CD4-positive, alpha-beta memory T cell (primary cell): ENCODE measurements at regions not wholly inside any gene's neighbourhood (a gene's known extent, or its start where the extent isn't known, plus 50 kb on each side); places are given as distances from the start of the nearest gene placed in this dataset.

Experiments
- CTCF ChIA-PET: fragments of 350-600 bp; sonication (Branson Sonifier 250); formaldehyde crosslinking; loops from one replicate; lab custom pipeline; 2021; ENCODE audit warnings: inconsistent platforms; ENCODE audit not compliant: partially characterized antibody; lab: Charles Lee
- POLR2A ChIA-PET: fragments of 350-600 bp; sonication (Branson Sonifier 250); formaldehyde crosslinking; loops from one replicate; lab custom pipeline; 2021; ENCODE audit not compliant: partially characterized antibody; lab: Charles Lee
- DNase-seq, 5 donors: peaks; one replicate each; pipeline versions ENCODE4 v3.0.0 to v3.0.0-alpha.2; 2020 to 2022; ENCODE audit warnings: mixed read lengths in 1 of 5
- H3K27ac ChIP-seq: one replicate; pipeline ENCODE4 v1.7.0; 2013; ENCODE audit warnings: low read depth, low read length
- H3K27me3 ChIP-seq: 2 replicates; pipeline ENCODE4 v1.7.0; 2013; ENCODE audit warnings: mild to moderate bottlenecking, low read length, moderate library complexity; ENCODE audit not compliant: insufficient read depth
- H3K36me3 ChIP-seq: 2 replicates; pipeline ENCODE4 v1.7.0; 2013; ENCODE audit warnings: mild to moderate bottlenecking, low read length, moderate library complexity; ENCODE audit not compliant: insufficient read depth
- H3K4me1 ChIP-seq: 2 replicates; pipeline ENCODE4 v1.7.0; 2013; ENCODE audit warnings: mild to moderate bottlenecking, low read length, moderate library complexity; ENCODE audit not compliant: insufficient read depth
- H3K4me3 ChIP-seq, 2 donors: one replicate each; pipeline ENCODE4 v1.7.0; 2013; ENCODE audit warnings: low read length in 2 of 2, mild to moderate bottlenecking in 1 of 2
- H3K9me3 ChIP-seq, 2 donors: one replicate each; pipeline ENCODE4 v1.7.0; 2013; ENCODE audit warnings: low read length in 2 of 2, control low read depth in 1 of 2; ENCODE audit not compliant: control insufficient read depth in 1 of 2
- H3K27ac Mint-ChIP-seq, 7 donors: one replicate each; pipeline ENCODE4 v1.8.0; 2020 to 2021; ENCODE audit warnings: mixed read lengths in 7 of 7, mild to moderate bottlenecking in 6 of 7, inconsistent platforms in 3 of 7, moderate library complexity in 3 of 7
- H3K27me3 Mint-ChIP-seq, 2 donors: one replicate each; pipeline ENCODE4 v1.8.0; 2020 to 2021; ENCODE audit warnings: mixed read lengths in 2 of 2
- H3K36me3 Mint-ChIP-seq, 2 donors: one replicate each; pipeline ENCODE4 v1.8.0; 2020 to 2021; ENCODE audit warnings: mixed read lengths in 2 of 2, inconsistent platforms in 1 of 2, mild to moderate bottlenecking in 1 of 2
- H3K4me1 Mint-ChIP-seq, 4 donors: one replicate each; pipeline ENCODE4 v1.8.0; 2020 to 2021; ENCODE audit warnings: mixed read lengths in 4 of 4, mild to moderate bottlenecking in 1 of 4
- H3K4me3 Mint-ChIP-seq, 8 donors: one replicate each; pipeline ENCODE4 v1.8.0; 2020 to 2021; ENCODE audit warnings: mixed read lengths in 8 of 8, mild to moderate bottlenecking in 7 of 8, moderate library complexity in 6 of 8, inconsistent platforms in 3 of 8
- H3K9me3 Mint-ChIP-seq, 8 donors: one replicate each; pipeline ENCODE4 v1.8.0; 2020 to 2021; ENCODE audit warnings: mixed read lengths in 8 of 8, mild to moderate bottlenecking in 5 of 8, inconsistent platforms in 3 of 8, moderate library complexity in 1 of 8
- intact Hi-C: fragments of 100-400 bp; cut with micrococcal nuclease; formaldehyde crosslinking; loops from one replicate; pipeline ENCODE4 v1.15.1; 2023

GRCh38 chr9:16924311-16924915, 53.9 kb upstream of the BNC2 start:
- H3K4me3 Mint-ChIP-seq: no peak overlapping the region
- no peaks in the 10 kb centered on the region for H3K36me3 Mint-ChIP-seq
- ChIA-PET CTCF (no interaction called here), POLR2A (no interaction called here)
- Histone ChIP-seq H3K9me3 (no peaks in the 10 kb centered on the region), H3K27me3 (no peaks in the 10 kb centered on the region), H3K36me3 (no peaks in the 10 kb centered on the region), H3K4me1 (no peaks in the 10 kb centered on the region), H3K4me3 (no peak overlapping the region), H3K27ac (no peak overlapping the region)
- H3K27me3 Mint-ChIP-seq: no peaks in the 10 kb centered on the region
- DNase-seq: no peak
- peaks cover 2 to 20% (median 6%) of the 10 kb centered on the region in 8 donors for H3K9me3 Mint-ChIP-seq
- no peaks in the 10 kb centered on the region for H3K4me1 Mint-ChIP-seq
- intact Hi-C loops: no loop called here
- no peak overlapping the region for H3K27ac Mint-ChIP-seq

DNA sequence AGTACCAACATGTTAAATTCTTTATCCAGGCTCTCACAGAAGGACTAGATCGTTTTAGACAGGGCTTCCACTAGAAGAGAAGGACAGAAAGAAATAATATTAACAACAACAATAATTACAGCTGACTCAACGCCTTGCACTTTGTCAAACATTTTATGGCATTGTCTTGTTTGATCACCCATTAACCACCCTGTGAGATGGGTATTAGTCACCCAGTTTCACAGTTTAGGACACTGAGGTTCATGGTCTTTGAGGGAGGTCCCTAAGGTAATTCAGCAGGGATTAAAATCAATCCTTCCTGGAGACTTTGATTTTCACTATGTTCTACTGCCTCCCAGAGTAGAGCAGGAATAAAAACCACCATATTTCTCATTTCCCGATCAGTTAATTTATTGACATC, 51.4 kb upstream of the BNC2 start:
- H3K9me3 Mint-ChIP-seq: peaks cover 6 to 29% (median 9%) of the 10 kb centered on the region in 8 donors

More for the DNA sequence above, 51.4 kb upstream of the BNC2 start:
- ChIA-PET POLR2A (no interaction called here), CTCF (interaction anchor here (0.6 kb wide), 1 partner anchor 18 kb away, joined by 3 read pairs; no protein-coding TSS in a partner anchor)
- Histone ChIP-seq H3K27me3 (no peaks in the 10 kb centered on the region), H3K36me3 (no peaks in the 10 kb centered on the region), H3K4me1 (no peaks in the 10 kb centered on the region), H3K27ac (no peak overlapping the region), H3K9me3 (no peaks in the 10 kb centered on the region), H3K4me3 (no peak overlapping the region)
- no peak for DNase-seq
- no peak overlapping the region for H3K4me3 Mint-ChIP-seq
- no peak overlapping the region for H3K27ac Mint-ChIP-seq
- H3K4me1 Mint-ChIP-seq: no peaks in the 10 kb centered on the region
- no peaks in the 10 kb centered on the region for H3K36me3 Mint-ChIP-seq
- intact Hi-C loops: no loop called here
- no peaks in the 10 kb centered on the region for H3K27me3 Mint-ChIP-seq
